ENCODE measurements at regions not wholly inside any gene's neighbourhood (a gene's known extent, or its start where the extent isn't known, plus 50 kb on each side); places are given as distances from the start of the nearest gene placed in this dataset.

- no peak for DNase-seq (ENCODE audit: low spot score)
- ATAC-seq: no peak
Observed at GRCh38 chrX:39205467-39205866, 404.2 kb downstream of the MID1IP1 start.

GRCh38 chrX:39206399-39207145 is 405.3 kb downstream of the MID1IP1 start:
- no peak for ATAC-seq

GRCh38 chrX:39211501-39211900 is 410.2 kb downstream of the MID1IP1 start:
- no peak for DNase-seq (ENCODE audit: low spot score)
- ATAC-seq: no peak

More at GRCh38 chrX:39206399-39207145, 405.3 kb downstream of the MID1IP1 start:
- DNase-seq (ENCODE audit: low spot score): no peak

GRCh38 chrX:39212456-39212855 is 411.2 kb downstream of the MID1IP1 start:
- ATAC-seq (no peak), DNase-seq (ENCODE audit: low spot score) (no peak)

GRCh38 chrX:39214387-39215126 is 413.3 kb downstream of the MID1IP1 start:
- ATAC-seq (no peak), DNase-seq (ENCODE audit: low spot score) (no peak)

GRCh38 chrX:39220952-39221351 is 419.7 kb downstream of the MID1IP1 start:
- no peak for DNase-seq (ENCODE audit: low spot score)
- no peak for ATAC-seq

- ATAC-seq (no peak), DNase-seq (ENCODE audit: low spot score) (no peak)
Observed at GRCh38 chrX:39222346-39223113, 421.3 kb downstream of the MID1IP1 start.

GRCh38 chrX:39226251-39226650 is 425.0 kb downstream of the MID1IP1 start:
- DNase-seq (ENCODE audit: low spot score): no peak
- no peak for ATAC-seq

- DNase-seq (ENCODE audit: low spot score) (no peak), ATAC-seq (no peak)
Observed at GRCh38 chrX:39227371-39227770, 426.1 kb downstream of the MID1IP1 start.

GRCh38 chrX:39238006-39238405 is 436.7 kb downstream of the MID1IP1 start:
- DNase-seq (ENCODE audit: low spot score): no peak
- no peak for ATAC-seq

GRCh38 chrX:39242187-39242586 is 440.9 kb downstream of the MID1IP1 start:
- ATAC-seq: peak; percentile 95
- peak; percentile 45 for DNase-seq (ENCODE audit: low spot score)

GRCh38 chrX:39244147-39244546 is 442.9 kb downstream of the MID1IP1 start:
- no peak for ATAC-seq
- no peak for DNase-seq (ENCODE audit: low spot score)

GRCh38 chrX:39245024-39245423 is 443.8 kb downstream of the MID1IP1 start:
- no peak for ATAC-seq
- DNase-seq (ENCODE audit: low spot score): no peak

- ATAC-seq (no peak), DNase-seq (ENCODE audit: low spot score) (no peak)
Observed at GRCh38 chrX:39247536-39247935, 446.3 kb downstream of the MID1IP1 start.

GRCh38 chrX:39248330-39248729 is 447.1 kb downstream of the MID1IP1 start:
- no peak for DNase-seq (ENCODE audit: low spot score)
- no peak for ATAC-seq

GRCh38 chrX:39249999-39250398 is 448.7 kb downstream of the MID1IP1 start:
- no peak for ATAC-seq
- DNase-seq (ENCODE audit: low spot score): no peak

GRCh38 chrX:39251995-39252394 is 450.7 kb downstream of the MID1IP1 start:
- DNase-seq (ENCODE audit: low spot score) (no peak), ATAC-seq (no peak)

- no peak for ATAC-seq
- DNase-seq (ENCODE audit: low spot score): no peak
Observed at GRCh38 chrX:39253551-39253950, 452.3 kb downstream of the MID1IP1 start.

GRCh38 chrX:39258331-39258730 is 457.1 kb downstream of the MID1IP1 start:
- no peak for DNase-seq (ENCODE audit: low spot score)

GRCh38 chrX:39260965-39261364 is 459.7 kb downstream of the MID1IP1 start:
- DNase-seq (ENCODE audit: low spot score) (no peak), ATAC-seq (no peak)

More at GRCh38 chrX:39258331-39258730, 457.1 kb downstream of the MID1IP1 start:
- ATAC-seq: no peak

- peak; percentile 66 for ATAC-seq
- DNase-seq (ENCODE audit: low spot score): no peak
Observed at GRCh38 chrX:39261446-39262147, 460.3 kb downstream of the MID1IP1 start.
